NCI-H1930 (cell line): ENCODE measurements at regions not wholly inside any gene's neighbourhood (a gene's known extent, or its start where the extent isn't known, plus 50 kb on each side); places are given as distances from the start of the nearest gene placed in this dataset.

ENCODE experiments used
- DNase-seq, 2 experiments: peaks; one replicate each; lab custom pipeline; 2025; lab: John Stamatoyannopoulos, UW

- DNase-seq: no peak
Measured at GRCh38 chr20:57943950-57944349, 234.1 kb upstream of the PMEPA1 start.

- no peak for DNase-seq
Measured at GRCh38 chr20:57943291-57943690, 233.5 kb upstream of the PMEPA1 start.

- DNase-seq: no peak
Measured at GRCh38 chr20:57941604-57942381, 232.0 kb upstream of the PMEPA1 start.

GRCh38 chr20:57940868-57941522 lies 231.2 kb upstream of the PMEPA1 start:
- no peak for DNase-seq

- DNase-seq: no peak
Measured at GRCh38 chr20:57940376-57940775, 230.6 kb upstream of the PMEPA1 start.

GRCh38 chr20:57939499-57939898 lies 229.7 kb upstream of the PMEPA1 start:
- no peak for DNase-seq

- DNase-seq: no peak
Measured at GRCh38 chr20:57938158-57939108, 228.6 kb upstream of the PMEPA1 start.

- no peak for DNase-seq
Measured at GRCh38 chr20:57936636-57937385, 227.0 kb upstream of the PMEPA1 start.

GRCh38 chr20:57934913-57935312 lies 225.1 kb upstream of the PMEPA1 start:
- DNase-seq: no peak

GRCh38 chr20:57934007-57934805 lies 224.4 kb upstream of the PMEPA1 start:
- DNase-seq: peak in 1 of 2 experiments; percentile 14

GRCh38 chr20:57932227-57932864 lies 222.5 kb upstream of the PMEPA1 start:
- DNase-seq: no peak

- DNase-seq: no peak
Measured at GRCh38 chr20:57930351-57930750, 220.5 kb upstream of the PMEPA1 start.

- DNase-seq: no peak
Measured at GRCh38 chr20:57928181-57928967, 218.6 kb upstream of the PMEPA1 start.

GRCh38 chr20:57927376-57927775 lies 217.6 kb upstream of the PMEPA1 start:
- no peak for DNase-seq

- DNase-seq: no peak
Measured at GRCh38 chr20:57922706-57923105, 212.9 kb upstream of the PMEPA1 start.

- no peak for DNase-seq
Measured at GRCh38 chr20:57922083-57922482, 212.3 kb upstream of the PMEPA1 start.

- DNase-seq: no peak
Measured at GRCh38 chr20:57921676-57922075, 211.9 kb upstream of the PMEPA1 start.

- DNase-seq: no peak
Measured at GRCh38 chr20:57920971-57921370, 211.2 kb upstream of the PMEPA1 start.

GRCh38 chr20:57919049-57919448 lies 209.2 kb upstream of the PMEPA1 start:
- no peak for DNase-seq

GRCh38 chr20:57918551-57918950 lies 208.7 kb upstream of the PMEPA1 start:
- no peak for DNase-seq
